DOHH2 (cell line): ENCODE measurements at regions not wholly inside any gene's neighbourhood (a gene's known extent, or its start where the extent isn't known, plus 50 kb on each side); places are given as distances from the start of the nearest gene placed in this dataset.

Source experiments
- H3F3A ChIP-seq: fragments of 200-600 bp; sonication (generic), shearing (Covaris generic); 2 replicates; pipeline ENCODE4 v1.6.0; 2016; ENCODE audit warnings: antibody characterized with exemption, mild to moderate bottlenecking; ENCODE audit not compliant: control insufficient read depth, insufficient read depth
- H3K27ac ChIP-seq: fragments of 200-600 bp; sonication (generic); 2 replicates; pipeline ENCODE4 v1.5.1; 2014; ENCODE audit warnings: low read depth, mild to moderate bottlenecking, low read length, moderate library complexity
- H3K27me3 ChIP-seq: fragments of 200-600 bp; sonication (generic); 2 replicates; pipeline ENCODE4 v1.6.1; 2014; ENCODE audit warnings: mild to moderate bottlenecking, low read length, mixed read lengths; ENCODE audit not compliant: control insufficient read depth
- H3K36me3 ChIP-seq: fragments of 200-600 bp; sonication (generic); 2 replicates; pipeline ENCODE4 v1.6.1; 2014; ENCODE audit warnings: mild to moderate bottlenecking, low read length, moderate library complexity, mixed read lengths; ENCODE audit not compliant: control insufficient read depth
- H3K4me1 ChIP-seq: fragments of 200-600 bp; sonication (generic); 2 replicates; pipeline ENCODE4 v1.6.1; 2014; ENCODE audit warnings: mild to moderate bottlenecking, low read length, mixed read lengths; ENCODE audit not compliant: control insufficient read depth
- H3K4me2 ChIP-seq: fragments of 200-600 bp; sonication (generic); 2 replicates; pipeline ENCODE4 v1.6.0; 2014; ENCODE audit warnings: mild to moderate bottlenecking, low read length, moderate library complexity
- H3K4me3 ChIP-seq: fragments of 200-600 bp; sonication (generic); 2 replicates; pipeline ENCODE4 v1.5.1; 2014; ENCODE audit warnings: mild to moderate bottlenecking, low read length, mixed read lengths
- H3K79me2 ChIP-seq: fragments of 200-600 bp; sonication (generic); 2 replicates; pipeline ENCODE4 v1.6.1; 2014; ENCODE audit warnings: mild to moderate bottlenecking, low read length, mixed read lengths; ENCODE audit not compliant: control insufficient read depth
- H3K9me2 ChIP-seq: fragments of 200-600 bp; sonication (generic); replicated peaks from 2 replicates; pipeline ENCODE4 v1.6.1; 2014; ENCODE audit warnings: mild to moderate bottlenecking, low read length, mixed read lengths; ENCODE audit not compliant: control insufficient read depth
- H3K9me3 ChIP-seq: fragments of 200-600 bp; sonication (generic); 2 replicates; pipeline ENCODE4 v1.6.1; 2014; ENCODE audit warnings: antibody characterized with exemption, low read length, mixed read lengths; ENCODE audit not compliant: control insufficient read depth, insufficient read depth
- H4K20me1 ChIP-seq: fragments of 200-600 bp; sonication (generic); 2 replicates; pipeline ENCODE4 v1.6.0; 2014; ENCODE audit warnings: low read depth, mild to moderate bottlenecking, antibody characterized with exemption, low read length, moderate library complexity; ENCODE audit not compliant: control insufficient read depth, insufficient read depth
- CTCF ChIP-seq: fragments of 200-600 bp; sonication (generic); IDR thresholded peaks from one replicate; pipeline ENCODE4 v1.5.1; 2014; ENCODE audit warnings: antibody characterized with exemption, mild to moderate bottlenecking, low read depth, low read length; ENCODE audit not compliant: poor library complexity, severe bottlenecking
- EZH2phosphoT487 ChIP-seq: fragments of 200-600 bp; sonication (generic); IDR thresholded peaks from 2 replicates; pipeline ENCODE4 v1.6.1; 2017; ENCODE audit warnings: borderline replicate concordance, mild to moderate bottlenecking, antibody characterized with exemption, low read length, moderate library complexity, mixed read lengths

- Histone ChIP-seq H3K4me3 (no peak overlapping the region), H3K9me2 (no peaks in the 10 kb centered on the region), H3K4me2 (no peak overlapping the region), H3K27me3 (no peaks in the 10 kb centered on the region), H3K4me1 (no peaks in the 10 kb centered on the region), H3F3A (no peaks in the 10 kb centered on the region), H3K79me2 (no peaks in the 10 kb centered on the region), H3K9me3 (no peaks in the 10 kb centered on the region), H3K27ac (no peak overlapping the region), H3K36me3 (no peaks in the 10 kb centered on the region), H4K20me1 (no peaks in the 10 kb centered on the region)
- TF ChIP-seq EZH2phosphoT487 (no peak), CTCF (no peak)
Measured at GRCh38 chr13:82647540-82647939, 1234.7 kb downstream of the SLITRK1 start.

- no peaks in the 10 kb centered on the region for H3K36me3 ChIP-seq
- H3K9me2 ChIP-seq = no peaks in the 10 kb centered on the region
- H4K20me1 ChIP-seq = no peaks in the 10 kb centered on the region
- no peak overlapping the region for H3K4me3 ChIP-seq
- H3K79me2 ChIP-seq = no peaks in the 10 kb centered on the region
- TF ChIP-seq CTCF (no peak), EZH2phosphoT487 (no peak)
- H3K4me1 ChIP-seq = no peaks in the 10 kb centered on the region
- H3K27me3 ChIP-seq = no peaks in the 10 kb centered on the region
- no peaks in the 10 kb centered on the region for H3F3A ChIP-seq
- H3K9me3 ChIP-seq = no peaks in the 10 kb centered on the region
- H3K4me2 ChIP-seq = no peak overlapping the region
- no peak overlapping the region for H3K27ac ChIP-seq
Measured at GRCh38 chr13:82636119-82636518, 1246.2 kb downstream of the SLITRK1 start.

DNA sequence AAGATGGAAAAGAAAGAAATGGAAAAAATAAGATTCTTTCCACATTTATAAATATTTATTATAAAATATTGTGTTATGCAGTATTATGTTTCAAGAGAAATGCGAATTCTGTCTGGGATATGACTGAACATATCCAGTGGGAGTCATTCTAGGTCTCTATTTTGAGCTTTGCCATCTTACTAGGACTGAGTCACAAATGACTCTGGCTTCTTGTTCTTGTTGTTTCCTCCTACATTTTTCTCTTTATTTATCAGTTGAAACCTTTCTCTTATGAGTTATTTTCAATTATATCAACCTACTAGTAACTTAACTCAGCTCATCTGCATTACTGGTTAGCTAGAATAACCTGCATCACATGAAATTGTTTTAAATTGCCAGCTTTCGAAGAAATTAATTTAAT, 1247.3 kb downstream of the SLITRK1 start:
- no peaks in the 10 kb centered on the region for H3K4me1 ChIP-seq
- no peaks in the 10 kb centered on the region for H3K36me3 ChIP-seq
- no peak overlapping the region for H3K27ac ChIP-seq
- H4K20me1 ChIP-seq = no peaks in the 10 kb centered on the region
- H3K9me3 ChIP-seq = no peaks in the 10 kb centered on the region
- TF ChIP-seq CTCF (no peak), EZH2phosphoT487 (no peak)
- H3K4me2 ChIP-seq = no peak overlapping the region
- no peaks in the 10 kb centered on the region for H3F3A ChIP-seq
- H3K9me2 ChIP-seq = no peaks in the 10 kb centered on the region
- no peak overlapping the region for H3K4me3 ChIP-seq
- H3K79me2 ChIP-seq = no peaks in the 10 kb centered on the region
- no peaks in the 10 kb centered on the region for H3K27me3 ChIP-seq

DNA sequence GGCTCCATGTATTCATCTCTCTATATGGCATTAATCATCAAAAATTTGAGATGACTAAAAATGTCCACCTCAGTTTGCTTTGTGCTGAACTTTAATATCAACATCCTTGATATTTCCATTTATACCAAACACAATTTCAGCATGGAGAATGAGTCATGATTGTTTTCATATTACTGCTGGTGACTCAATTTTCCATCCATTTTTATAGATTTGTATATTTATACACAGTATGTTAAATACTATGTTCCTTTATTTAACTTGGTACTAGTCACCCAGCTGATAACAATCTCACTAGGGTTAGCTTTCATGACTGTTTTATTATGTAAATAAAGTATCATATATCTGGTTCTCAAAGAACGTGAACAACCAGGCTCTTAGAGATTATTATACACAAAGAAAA, 1255.1 kb downstream of the SLITRK1 start:
- no peaks in the 10 kb centered on the region for H3F3A ChIP-seq
- H3K9me3 ChIP-seq = peaks cover 5% of the 10 kb centered on the region; the same call in 1 of the 2 replicates
- TF ChIP-seq CTCF = no peak
- no peak for TF ChIP-seq EZH2phosphoT487
- H3K27me3 ChIP-seq = no peaks in the 10 kb centered on the region
- H3K9me2 ChIP-seq = no peaks in the 10 kb centered on the region
- no peaks in the 10 kb centered on the region for H4K20me1 ChIP-seq
- no peaks in the 10 kb centered on the region for H3K36me3 ChIP-seq
- H3K4me2 ChIP-seq = no peak overlapping the region
- no peaks in the 10 kb centered on the region for H3K79me2 ChIP-seq
- H3K4me1 ChIP-seq = no peaks in the 10 kb centered on the region
- H3K4me3 ChIP-seq = no peak overlapping the region
- H3K27ac ChIP-seq = no peak overlapping the region
